Ovary (tissue), 3 donors: ENCODE measurements at regions not wholly inside any gene's neighbourhood (a gene's known extent, or its start where the extent isn't known, plus 50 kb on each side); places are given as distances from the start of the nearest gene placed in this dataset.

Experiments used
- POLR2A ChIP-seq: fragments of 450-650 bp; IDR thresholded peaks from one replicate; pipeline ENCODE4 v1.6.1; 2017; ENCODE audit warnings: antibody characterized with exemption, mild to moderate bottlenecking, moderate library complexity
- TF ChIP-seq, protein P1 (sequence below), 3 donors: fragments of 450-650 bp in 2 of 3; fragments of 200-600 bp in 1 of 3; IDR thresholded peaks; one replicate each; pipeline versions ENCODE4 v1.5.1 to v1.8.0; 2016 to 2022; ENCODE audit warnings: antibody characterized with exemption in 3 of 3, mild to moderate bottlenecking in 1 of 3
- donor health status: DM: no; HTN: no; CAD: no.

DNA sequence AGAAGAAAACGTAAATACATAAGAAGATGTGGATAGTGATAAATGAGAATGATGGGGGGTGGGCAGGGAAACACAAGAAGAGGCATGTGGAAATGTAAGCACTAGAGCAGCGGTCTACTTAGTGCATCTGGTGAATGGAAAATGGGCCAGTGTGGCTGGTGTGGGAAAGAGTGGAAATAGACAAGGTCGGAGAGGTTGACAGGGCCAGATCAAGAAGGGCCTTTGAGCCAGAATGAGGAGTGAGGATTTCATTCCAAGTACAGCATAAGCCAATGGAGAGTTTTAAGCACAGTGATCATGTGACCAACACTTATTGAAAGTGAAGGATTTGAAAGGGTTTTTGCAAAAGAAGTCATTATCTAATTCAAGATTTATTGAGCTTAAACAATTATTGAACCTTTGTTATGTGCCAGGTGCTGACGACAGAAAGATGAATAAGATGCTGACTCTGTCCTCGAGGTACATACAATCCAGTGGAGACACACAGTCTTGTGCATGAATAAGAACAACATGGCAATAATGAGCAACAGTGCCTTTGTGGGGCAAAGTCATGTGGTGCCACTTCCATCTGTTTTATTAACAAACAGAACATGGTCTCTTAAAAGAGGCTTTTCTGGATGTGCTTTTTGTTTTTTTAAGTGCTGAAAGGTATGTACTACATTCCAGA is 124.1 kb downstream of the MFSD1 start:
- TF ChIP-seq, protein P1, sequence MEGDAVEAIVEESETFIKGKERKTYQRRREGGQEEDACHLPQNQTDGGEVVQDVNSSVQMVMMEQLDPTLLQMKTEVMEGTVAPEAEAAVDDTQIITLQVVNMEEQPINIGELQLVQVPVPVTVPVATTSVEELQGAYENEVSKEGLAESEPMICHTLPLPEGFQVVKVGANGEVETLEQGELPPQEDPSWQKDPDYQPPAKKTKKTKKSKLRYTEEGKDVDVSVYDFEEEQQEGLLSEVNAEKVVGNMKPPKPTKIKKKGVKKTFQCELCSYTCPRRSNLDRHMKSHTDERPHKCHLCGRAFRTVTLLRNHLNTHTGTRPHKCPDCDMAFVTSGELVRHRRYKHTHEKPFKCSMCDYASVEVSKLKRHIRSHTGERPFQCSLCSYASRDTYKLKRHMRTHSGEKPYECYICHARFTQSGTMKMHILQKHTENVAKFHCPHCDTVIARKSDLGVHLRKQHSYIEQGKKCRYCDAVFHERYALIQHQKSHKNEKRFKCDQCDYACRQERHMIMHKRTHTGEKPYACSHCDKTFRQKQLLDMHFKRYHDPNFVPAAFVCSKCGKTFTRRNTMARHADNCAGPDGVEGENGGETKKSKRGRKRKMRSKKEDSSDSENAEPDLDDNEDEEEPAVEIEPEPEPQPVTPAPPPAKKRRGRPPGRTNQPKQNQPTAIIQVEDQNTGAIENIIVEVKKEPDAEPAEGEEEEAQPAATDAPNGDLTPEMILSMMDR (IDR thresholded peaks at IDR 0.05), result no peak
- no peak for TF ChIP-seq POLR2A
